Posterior cingulate gyrus (tissue), 11 donors: ENCODE measurements at regions not wholly inside any gene's neighbourhood (a gene's known extent, or its start where the extent isn't known, plus 50 kb on each side); places are given as distances from the start of the nearest gene placed in this dataset.
A peak's percentile ranks its signal among the peaks of the same experiment; 100 is the strongest.

Experiments used
- DNase-seq, 10 donors: peaks; one replicate each; pipeline versions ENCODE4 v3.0.0 to v3.0.0-alpha.2; 2020 to 2021; ENCODE audit warnings: mixed read lengths in 3 of 10
- intact Hi-C: fragments of 100-400 bp; cut with DNase I; formaldehyde crosslinking; loops from one replicate; pipeline ENCODE4 v1.15.1; 2023

- DNase-seq: no peak
- intact Hi-C loops: no loop called here
Observed at GRCh38 chr4:170672381-170672965, 582.7 kb upstream of the AADAT start.

DNA sequence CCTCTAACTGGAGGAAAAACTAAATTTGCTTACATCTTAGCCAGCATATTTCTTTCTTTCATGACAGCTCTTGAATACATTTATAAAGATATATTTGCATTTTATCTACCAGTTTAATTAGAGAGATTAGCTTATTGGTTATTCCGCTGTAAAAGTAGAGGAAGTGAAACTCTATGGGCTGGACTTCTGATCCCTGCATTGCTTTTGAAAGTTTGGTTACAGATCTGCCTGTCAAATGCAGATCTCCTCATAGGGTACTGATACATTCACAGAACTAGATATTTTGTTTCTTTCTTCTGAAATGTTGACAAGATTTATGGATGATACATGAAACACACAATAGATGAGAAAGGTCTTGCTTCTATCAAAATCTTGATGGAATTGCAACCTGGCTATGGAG lies 581.4 kb upstream of the AADAT start:
- intact Hi-C loops: no loop called here
- DNase-seq: no peak

DNA sequence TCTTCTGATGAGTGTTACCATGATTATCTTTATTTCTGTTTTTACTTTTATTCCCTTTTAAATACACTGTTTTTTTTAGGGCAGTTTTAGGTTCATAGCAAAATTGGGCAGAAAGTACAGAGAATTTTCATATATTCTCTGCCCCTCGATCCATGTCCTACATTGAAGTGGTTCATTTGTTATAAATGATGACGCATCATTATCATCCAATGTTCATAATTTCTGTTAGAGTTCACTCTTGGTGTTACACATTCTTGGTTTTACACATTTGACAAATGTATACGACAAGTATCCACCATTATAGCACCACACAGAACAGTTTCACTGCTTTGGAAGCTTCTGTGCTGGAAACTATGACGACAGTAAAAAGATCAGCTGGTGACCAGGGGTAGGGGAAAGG lies 578.1 kb upstream of the AADAT start:
- no peak for DNase-seq
- intact Hi-C loops: no loop called here

DNA sequence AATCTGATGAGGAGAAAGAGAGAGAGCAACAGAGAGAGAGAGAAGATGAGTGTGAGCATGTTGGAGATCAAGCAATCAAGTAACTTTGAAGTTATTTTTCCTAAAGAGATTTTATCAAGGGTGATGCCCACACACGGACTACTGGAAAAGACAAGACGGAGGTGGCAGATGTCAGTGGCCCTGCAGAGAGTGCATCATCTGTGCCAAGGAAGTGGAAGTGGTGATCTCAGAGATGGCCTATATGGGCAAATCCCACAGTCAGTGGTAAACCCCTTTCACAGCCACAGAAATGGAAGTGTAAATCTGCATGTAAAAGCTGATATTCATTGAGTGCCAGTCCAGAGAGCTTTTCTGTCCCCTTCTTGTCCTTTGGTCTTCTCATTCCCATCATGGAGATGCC lies 577.2 kb upstream of the AADAT start:
- intact Hi-C loops: no loop called here
- DNase-seq: no peak

GRCh38 chr4:170662250-170662649 lies 572.5 kb upstream of the AADAT start:
- DNase-seq: no peak
- intact Hi-C loops: no loop called here

GRCh38 chr4:170657761-170658160 lies 568.0 kb upstream of the AADAT start:
- intact Hi-C loops: no loop called here
- no peak for DNase-seq

DNA sequence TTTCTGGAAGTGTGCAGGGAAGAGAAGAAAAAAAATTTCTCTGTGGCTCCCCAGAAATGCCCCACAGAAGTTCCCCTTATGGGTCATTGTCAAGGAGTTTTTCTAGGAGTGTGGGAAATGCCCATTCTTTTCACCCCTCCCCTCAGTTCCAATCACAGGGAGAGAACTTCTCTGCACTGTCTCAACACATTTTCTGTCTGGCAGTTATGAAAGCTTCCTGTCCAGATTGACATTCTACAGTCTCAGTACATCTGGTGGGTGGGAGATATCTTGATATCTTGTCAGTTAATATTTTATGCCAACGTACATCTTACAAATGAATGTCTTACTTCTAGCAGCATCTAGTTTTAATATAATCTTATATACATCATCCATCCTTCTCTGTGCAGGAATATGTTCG lies 566.8 kb upstream of the AADAT start:
- DNase-seq: no peak
- intact Hi-C loops: no loop called here

GRCh38 chr4:170652571-170652970 lies 562.8 kb upstream of the AADAT start:
- intact Hi-C loops: no loop called here

GRCh38 chr4:170651786-170652185 lies 562.0 kb upstream of the AADAT start:
- no peak for DNase-seq
- intact Hi-C loops: no loop called here

More at GRCh38 chr4:170652571-170652970, 562.8 kb upstream of the AADAT start:
- no peak for DNase-seq

GRCh38 chr4:170627418-170627817 lies 537.7 kb upstream of the AADAT start:
- intact Hi-C loops: no loop called here
- DNase-seq: no peak

DNA sequence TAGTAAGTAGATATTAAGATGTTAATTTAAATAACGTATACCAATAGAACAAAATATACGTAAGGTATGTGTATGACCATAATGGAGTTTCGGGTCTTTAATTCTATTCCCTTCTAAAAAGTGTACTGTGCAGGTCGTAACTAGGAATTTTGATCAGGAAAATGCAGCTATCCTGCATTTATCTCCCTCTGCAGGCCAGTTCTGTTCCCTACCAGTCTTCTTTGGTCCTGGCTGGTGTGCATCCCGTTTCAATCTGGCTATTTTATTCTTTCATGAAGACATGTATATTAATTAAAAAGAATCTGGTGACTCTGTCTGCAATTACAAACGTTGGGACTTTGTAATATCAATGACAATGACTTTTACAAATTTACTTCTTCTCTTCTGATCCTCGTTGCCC lies 534.1 kb upstream of the AADAT start:
- intact Hi-C loops: no loop called here
- DNase-seq: no peak

- intact Hi-C loops: no loop called here
- DNase-seq: no peak
Observed at GRCh38 chr4:170610434-170610833, 520.7 kb upstream of the AADAT start.

DNA sequence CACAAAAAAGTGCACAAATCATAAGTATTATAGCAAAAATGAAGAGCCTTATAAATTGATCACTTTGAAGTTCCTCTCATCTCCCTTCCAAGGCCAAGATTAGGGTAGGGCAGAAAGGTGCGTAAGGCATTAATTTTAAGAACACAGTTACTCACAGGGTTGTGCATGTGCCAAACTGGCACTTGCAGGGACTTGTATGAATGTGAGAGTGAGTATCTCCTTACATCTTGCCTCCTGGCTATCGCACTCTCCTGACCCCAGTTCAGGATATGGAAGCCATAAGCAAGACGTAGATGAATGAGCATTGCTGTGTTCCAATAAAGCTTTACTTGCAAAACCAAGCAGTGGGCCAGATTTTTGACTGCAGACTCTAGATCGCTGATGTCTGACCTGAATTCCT lies 510.1 kb upstream of the AADAT start:
- DNase-seq: no peak
- intact Hi-C loops: no loop called here

DNA sequence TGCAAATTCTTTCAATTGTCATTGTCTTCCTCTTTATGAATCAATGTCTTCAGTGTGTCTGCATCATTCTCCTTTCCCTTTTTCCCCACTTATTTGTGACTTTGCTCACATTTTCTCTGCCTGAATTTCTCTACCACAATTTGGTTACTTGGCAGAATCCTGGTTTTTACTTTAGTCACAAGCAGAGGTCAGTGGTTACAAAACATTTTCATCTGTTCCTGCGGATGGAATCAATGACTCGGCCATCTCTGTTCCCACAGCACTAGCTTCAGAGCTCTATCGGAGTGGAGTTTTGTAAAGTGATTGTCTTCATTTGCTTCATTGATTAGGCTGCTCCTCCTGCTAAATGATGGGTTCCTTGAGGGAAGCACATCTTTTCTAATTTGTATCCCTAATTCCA lies 501.3 kb upstream of the AADAT start:
- DNase-seq: no peak
- intact Hi-C loops: no loop called here

DNA sequence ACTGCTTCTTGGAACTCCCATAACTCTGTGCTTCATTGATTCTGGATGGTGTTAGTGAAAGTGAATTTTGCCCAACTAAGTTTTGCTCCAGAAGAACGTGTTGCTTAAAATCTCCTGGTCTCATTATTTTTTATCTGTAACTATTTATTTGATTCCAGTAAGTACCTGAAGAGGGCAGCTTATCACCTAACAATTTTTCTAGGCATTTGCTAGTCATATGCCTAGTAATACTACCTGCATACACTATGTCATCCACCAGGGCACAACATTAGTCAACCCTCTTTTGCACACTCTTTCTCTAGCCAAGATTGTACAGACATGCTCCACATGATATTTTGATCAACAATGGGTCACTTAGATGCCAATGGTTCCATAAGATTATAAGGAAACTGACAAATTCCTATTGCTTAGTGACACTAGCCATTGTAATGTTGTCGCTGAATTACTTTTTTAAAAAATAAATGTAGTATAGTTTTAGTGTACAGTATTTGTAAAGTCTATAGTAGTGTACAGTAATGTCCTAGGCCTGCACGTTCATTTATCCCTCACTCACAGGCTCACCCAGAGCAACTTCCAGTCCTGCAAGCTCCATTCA lies 499.9 kb upstream of the AADAT start:
- intact Hi-C loops: no loop called here
- DNase-seq: no peak

DNA sequence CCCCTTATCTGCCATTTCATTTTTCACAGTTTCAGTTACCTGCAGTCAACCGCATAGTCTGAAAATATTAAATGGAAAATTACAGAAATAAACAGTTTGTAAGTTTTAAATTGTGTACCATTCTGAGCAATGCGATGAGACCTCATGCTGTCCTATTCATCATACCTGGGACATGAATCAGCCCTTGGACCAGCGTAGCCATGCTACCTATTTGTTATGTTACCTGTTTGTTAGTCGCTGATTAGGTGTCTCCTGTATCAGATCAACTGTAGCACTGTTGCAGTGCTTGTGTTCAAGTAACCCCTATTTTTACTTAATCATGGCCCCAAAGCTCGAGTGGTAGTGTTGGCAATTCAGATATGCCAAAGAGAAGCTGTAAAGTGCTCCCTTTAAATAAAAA lies 492.2 kb upstream of the AADAT start:
- intact Hi-C loops: no loop called here
- no peak for DNase-seq

DNA sequence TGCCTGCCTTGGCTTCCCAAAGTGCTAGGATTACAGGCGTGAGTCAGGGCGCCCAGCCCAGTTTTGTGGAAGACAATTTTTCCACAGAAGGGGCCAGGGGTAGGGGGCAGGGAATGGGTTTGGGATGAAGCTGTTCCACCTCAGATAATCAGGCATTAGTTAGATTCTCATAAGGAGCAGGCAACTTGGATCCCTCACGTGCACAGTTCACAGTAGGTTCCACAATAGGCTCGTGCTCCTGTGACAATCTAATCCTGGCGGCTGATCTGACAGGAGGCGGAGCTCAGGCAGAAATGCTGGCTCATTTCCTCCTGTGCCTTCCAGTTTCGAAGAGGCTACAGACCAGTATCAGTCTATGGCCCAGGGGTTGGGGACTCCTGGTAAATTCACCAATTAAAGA lies 491.6 kb upstream of the AADAT start:
- DNase-seq: peak in 1 of 10 donors; percentile 51
- intact Hi-C loops: no loop called here

GRCh38 chr4:170580651-170581050 lies 490.9 kb upstream of the AADAT start:
- intact Hi-C loops: no loop called here
- no peak for DNase-seq

DNA sequence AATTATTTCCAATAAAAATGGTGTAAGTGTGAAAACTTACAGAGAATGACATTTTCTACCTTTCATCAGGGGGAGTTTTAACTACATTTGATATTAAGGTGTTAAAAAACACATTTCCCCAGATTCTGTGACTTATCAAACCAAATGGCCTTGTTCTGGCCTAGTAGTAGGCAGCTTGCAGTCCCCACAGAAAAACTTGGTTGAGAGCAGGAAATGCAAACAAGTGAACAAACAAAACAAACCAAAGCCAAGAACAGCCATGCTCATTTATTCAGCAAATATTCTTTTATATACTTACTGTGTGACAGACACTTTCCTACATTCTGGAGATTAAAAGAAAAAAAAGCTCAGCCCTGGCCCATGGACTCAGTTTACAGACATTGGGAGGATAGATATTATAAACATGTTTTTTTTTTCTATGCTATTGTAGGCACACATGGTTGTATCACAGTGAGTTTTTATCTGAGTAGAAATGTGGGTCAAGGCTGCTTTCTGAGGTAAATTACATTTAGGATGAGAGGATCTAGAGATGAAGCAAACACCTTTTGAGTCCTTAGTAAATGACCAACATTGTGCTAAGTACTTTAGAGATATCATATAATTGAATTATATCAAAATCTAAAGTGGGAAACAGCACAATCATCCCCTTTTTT lies 449.2 kb upstream of the AADAT start:
- intact Hi-C loops: no loop called here
- DNase-seq: no peak

- intact Hi-C loops: no loop called here
- no peak for DNase-seq
Observed at GRCh38 chr4:170529748-170530722, 440.3 kb upstream of the AADAT start.

GRCh38 chr4:170526471-170526870 lies 436.7 kb upstream of the AADAT start:
- no peak for DNase-seq
- intact Hi-C loops: no loop called here
